GM12864 (cell line): ENCODE measurements at regions not wholly inside any gene's neighbourhood (a gene's known extent, or its start where the extent isn't known, plus 50 kb on each side); places are given as distances from the start of the nearest gene placed in this dataset.

ENCODE experiments used
- DNase-seq: peaks from one replicate; pipeline ENCODE4 v3.0.0-alpha.2; 2011; ENCODE audit warnings: low read depth
- H3K4me3 ChIP-seq: 2 replicates; pipeline ENCODE4 v1.5.1; 2011; ENCODE audit warnings: mild to moderate bottlenecking, low read depth, low read length, control low read depth
- TF ChIP-seq, protein P1 (sequence below): IDR thresholded peaks from 2 replicates; pipeline ENCODE4 v1.5.1; 2011; ENCODE audit warnings: low read depth, mild to moderate bottlenecking, moderate library complexity, low read length, control low read depth, inconsistent platforms; ENCODE audit errors: missing control alignments

GRCh38 chr6:23268348-23268747, 699.0 kb downstream of the HDGFL1 start:
- no peak for DNase-seq
- TF ChIP-seq, protein P1, sequence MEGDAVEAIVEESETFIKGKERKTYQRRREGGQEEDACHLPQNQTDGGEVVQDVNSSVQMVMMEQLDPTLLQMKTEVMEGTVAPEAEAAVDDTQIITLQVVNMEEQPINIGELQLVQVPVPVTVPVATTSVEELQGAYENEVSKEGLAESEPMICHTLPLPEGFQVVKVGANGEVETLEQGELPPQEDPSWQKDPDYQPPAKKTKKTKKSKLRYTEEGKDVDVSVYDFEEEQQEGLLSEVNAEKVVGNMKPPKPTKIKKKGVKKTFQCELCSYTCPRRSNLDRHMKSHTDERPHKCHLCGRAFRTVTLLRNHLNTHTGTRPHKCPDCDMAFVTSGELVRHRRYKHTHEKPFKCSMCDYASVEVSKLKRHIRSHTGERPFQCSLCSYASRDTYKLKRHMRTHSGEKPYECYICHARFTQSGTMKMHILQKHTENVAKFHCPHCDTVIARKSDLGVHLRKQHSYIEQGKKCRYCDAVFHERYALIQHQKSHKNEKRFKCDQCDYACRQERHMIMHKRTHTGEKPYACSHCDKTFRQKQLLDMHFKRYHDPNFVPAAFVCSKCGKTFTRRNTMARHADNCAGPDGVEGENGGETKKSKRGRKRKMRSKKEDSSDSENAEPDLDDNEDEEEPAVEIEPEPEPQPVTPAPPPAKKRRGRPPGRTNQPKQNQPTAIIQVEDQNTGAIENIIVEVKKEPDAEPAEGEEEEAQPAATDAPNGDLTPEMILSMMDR = no peak

GRCh38 chr6:23269436-23269835, 700.1 kb downstream of the HDGFL1 start:
- H3K4me3 ChIP-seq = no peak overlapping the region
- DNase-seq = no peak
- TF ChIP-seq, protein P1 = no peak

More at GRCh38 chr6:23268348-23268747, 699.0 kb downstream of the HDGFL1 start:
- H3K4me3 ChIP-seq = no peak overlapping the region

GRCh38 chr6:23272536-23272935, 703.2 kb downstream of the HDGFL1 start:
- no peak overlapping the region for H3K4me3 ChIP-seq
- no peak for DNase-seq

DNA sequence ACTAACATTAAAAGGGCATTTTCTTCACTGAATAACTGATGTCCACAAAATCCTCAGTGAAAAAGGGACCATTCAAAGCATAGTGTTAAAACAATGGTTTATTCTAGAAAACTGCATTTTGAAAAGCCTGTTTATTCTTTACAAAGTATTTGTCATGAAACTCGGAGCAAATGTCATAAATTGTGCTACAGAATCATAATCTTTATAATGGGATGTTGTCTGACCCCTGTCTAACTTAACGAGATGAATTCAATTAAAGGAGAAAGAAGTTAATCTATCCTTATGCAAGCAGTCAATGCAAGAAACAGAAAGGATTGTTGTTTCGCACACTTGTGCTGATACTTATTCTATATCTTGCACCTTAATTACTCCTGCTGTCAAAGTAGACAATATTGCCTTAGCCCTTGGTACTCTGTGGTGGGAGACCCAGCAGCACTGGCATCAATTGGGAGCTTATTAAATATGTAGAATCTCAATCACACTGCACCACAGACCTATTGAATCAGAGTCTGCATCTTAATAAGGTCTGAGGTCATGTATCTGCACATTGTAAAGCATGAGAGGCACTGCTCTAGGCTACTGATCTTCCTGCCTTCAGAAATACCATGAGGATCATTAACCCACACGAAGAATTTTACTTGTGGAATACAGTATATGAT, 708.3 kb downstream of the HDGFL1 start:
- no peak overlapping the region for H3K4me3 ChIP-seq
- TF ChIP-seq, protein P1 = no peak
- no peak for DNase-seq

More at GRCh38 chr6:23272536-23272935, 703.2 kb downstream of the HDGFL1 start:
- TF ChIP-seq, protein P1 = no peak

DNA sequence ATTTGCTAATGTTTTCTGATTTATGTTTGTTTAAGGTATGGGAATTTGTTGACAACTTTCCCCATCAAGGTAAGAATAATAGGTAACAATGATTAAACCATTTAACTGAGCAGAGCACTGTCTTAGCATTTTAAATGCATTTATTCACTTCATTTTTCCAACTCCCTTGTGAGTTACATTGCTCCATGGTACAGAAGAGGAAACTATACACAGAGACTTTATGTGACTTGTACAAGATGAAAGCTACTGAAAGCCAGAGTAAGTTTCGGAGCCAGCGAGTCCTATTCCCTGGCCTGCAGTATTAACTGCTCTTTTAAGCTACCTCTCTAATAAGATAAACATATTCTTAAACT, 708.8 kb downstream of the HDGFL1 start:
- TF ChIP-seq, protein P1 = no peak
- H3K4me3 ChIP-seq = no peak overlapping the region
- DNase-seq = no peak

DNA sequence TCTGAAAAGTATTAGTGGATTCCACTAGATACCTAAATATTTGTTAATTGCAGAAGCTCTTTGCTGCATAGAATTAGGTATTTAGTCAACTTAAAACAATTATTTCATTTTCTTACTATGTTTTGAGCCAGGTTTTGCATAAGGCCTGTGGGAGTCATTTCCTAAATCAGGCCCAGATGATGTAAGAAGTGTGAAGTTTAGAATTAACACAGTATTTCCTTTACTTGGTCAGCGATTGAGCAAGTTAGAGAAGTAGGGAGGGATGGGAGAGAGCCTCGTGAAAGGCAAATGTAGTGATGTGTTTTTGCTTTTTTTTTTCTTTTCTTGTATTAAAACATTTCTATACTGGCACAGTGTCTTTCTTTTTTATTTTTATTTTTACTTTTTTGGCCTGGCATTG, 711.1 kb downstream of the HDGFL1 start:
- no peak overlapping the region for H3K4me3 ChIP-seq
- TF ChIP-seq, protein P1 = no peak
- DNase-seq = no peak
